NCI-H345 (cell line): ENCODE measurements at regions not wholly inside any gene's neighbourhood (a gene's known extent, or its start where the extent isn't known, plus 50 kb on each side); places are given as distances from the start of the nearest gene placed in this dataset.
A peak's percentile ranks its signal among the peaks of the same experiment; 100 is the strongest.
"Not testable (repeated sequence)": the region's sequence is repeated elsewhere in the genome, so short reads cannot be mapped to it uniquely, and the experiment has no call there.

Experiments
- DNase-seq: peaks from one replicate; lab custom pipeline; 2025; lab: John Stamatoyannopoulos, UW

- no peak for DNase-seq
These were observed 91.4 kb downstream of the MOBP start for GRCh38 chr3:39558775-39559306.

GRCh38 chr3:39559543-39559942, 92.1 kb downstream of the MOBP start:
- no peak for DNase-seq

- DNase-seq = no peak
These were observed 101.0 kb downstream of the MOBP start for GRCh38 chr3:39568508-39568907.

- DNase-seq = no peak
These were observed 101.6 kb downstream of the MOBP start for GRCh38 chr3:39569095-39569494.

- DNase-seq = peak; percentile 9
These were observed 105.9 kb downstream of the MOBP start for GRCh38 chr3:39573392-39573791.

- DNase-seq = no peak
These were observed 110.1 kb downstream of the MOBP start for GRCh38 chr3:39577541-39577940.

- not testable (repeated sequence) for DNase-seq
These were observed 118.7 kb downstream of the MOBP start for GRCh38 chr3:39586215-39586614.

GRCh38 chr3:39587113-39587512, 119.6 kb downstream of the MOBP start:
- DNase-seq = no peak

- DNase-seq = no peak
These were observed 123.3 kb downstream of the MOBP start for GRCh38 chr3:39590806-39591205.

GRCh38 chr3:39592311-39593050, 125.0 kb downstream of the MOBP start:
- DNase-seq = no peak

- DNase-seq = no peak
These were observed 125.9 kb downstream of the MOBP start for GRCh38 chr3:39593341-39593740.

GRCh38 chr3:39601241-39601640, 133.8 kb downstream of the MOBP start:
- DNase-seq = no peak

GRCh38 chr3:39605837-39606236, 138.4 kb downstream of the MOBP start:
- DNase-seq = no peak

GRCh38 chr3:39626198-39626597, 158.7 kb downstream of the MOBP start:
- DNase-seq = no peak

- no peak for DNase-seq
These were observed 163.7 kb downstream of the MOBP start for GRCh38 chr3:39631136-39631535.

- no peak for DNase-seq
These were observed 170.3 kb downstream of the MOBP start for GRCh38 chr3:39637807-39638206.

GRCh38 chr3:39638301-39638700, 170.8 kb downstream of the MOBP start:
- DNase-seq = no peak

GRCh38 chr3:39639344-39640236, 169.8 kb upstream of the MYRIP start:
- no peak for DNase-seq

- no peak for DNase-seq
These were observed 168.1 kb upstream of the MYRIP start for GRCh38 chr3:39641274-39641673.

GRCh38 chr3:39644176-39644575, 165.2 kb upstream of the MYRIP start:
- no peak for DNase-seq

- DNase-seq = not testable (repeated sequence)
These were observed 158.2 kb upstream of the MYRIP start for GRCh38 chr3:39651256-39651655.

GRCh38 chr3:39651993-39652739, 157.2 kb upstream of the MYRIP start:
- peak; percentile 29 for DNase-seq
